Testis (tissue), 2 donors: ENCODE measurements at regions not wholly inside any gene's neighbourhood (a gene's known extent, or its start where the extent isn't known, plus 50 kb on each side); places are given as distances from the start of the nearest gene placed in this dataset.

Source experiments
- DNase-seq: peaks from one replicate; pipeline ENCODE4 v3.0.0-alpha.2; 2019
- H3K27ac ChIP-seq, 2 donors: fragments of 200-600 bp; sonication (generic); one replicate each; pipeline ENCODE4 v1.5.1; 2019
- H3K27me3 ChIP-seq: fragments of 200-600 bp; sonication (generic); one replicate; pipeline ENCODE4 v1.5.1; 2019
- H3K36me3 ChIP-seq: fragments of 200-600 bp; sonication (generic); one replicate; pipeline ENCODE4 v1.5.1; 2017; ENCODE audit warnings: low read depth; ENCODE audit errors: missing control alignments
- H3K4me1 ChIP-seq: fragments of 200-600 bp; sonication (generic); one replicate; pipeline ENCODE4 v1.5.1; 2019
- H3K4me3 ChIP-seq, 2 donors: fragments of 200-600 bp; sonication (generic); one replicate each; pipeline ENCODE4 v1.5.1; 2017 to 2019
- H3K9me3 ChIP-seq: fragments of 200-600 bp; sonication (generic); one replicate; pipeline ENCODE4 v1.5.1; 2017
- POLR2A ChIP-seq: fragments of 450-650 bp; IDR thresholded peaks from one replicate; pipeline ENCODE4 v1.6.1; 2017; ENCODE audit warnings: antibody characterized with exemption, mild to moderate bottlenecking, moderate library complexity
- WGBS, 2 donors: methylation state at CpG; one replicate each; pipeline ENCODE4 v1.1.5; 2018; 5-methylcytosine and 5-hydroxymethylcytosine counted together
- intact Hi-C: fragments of 100-400 bp; cut with DNase I; formaldehyde crosslinking; loops from one replicate; pipeline ENCODE4 v1.15.1; 2023; ENCODE audit warnings: low total_unique reads
- TF ChIP-seq, protein P1 (sequence below), 3 experiments: fragments of 450-650 bp in 2 of 3; fragments of 200-600 bp in 1 of 3; sonication (generic) in 1 of 3; IDR thresholded peaks; one replicate each; pipeline ENCODE4 v1.5.1; 2016 to 2019; ENCODE audit warnings: antibody characterized with exemption in 3 of 3, mild to moderate bottlenecking in 2 of 3, moderate library complexity in 1 of 3

GRCh38 chr4:17203797-17204196 is 305.4 kb upstream of the LDB2 start:
- peaks cover 3% of the 10 kb centered on the region for H3K4me1 ChIP-seq
- WGBS, 2 donors: 44 to 50% methylated on average over 2 of the region's 2 CpGs
- H3K36me3 ChIP-seq: no peaks in the 10 kb centered on the region
- TF ChIP-seq, protein P1, sequence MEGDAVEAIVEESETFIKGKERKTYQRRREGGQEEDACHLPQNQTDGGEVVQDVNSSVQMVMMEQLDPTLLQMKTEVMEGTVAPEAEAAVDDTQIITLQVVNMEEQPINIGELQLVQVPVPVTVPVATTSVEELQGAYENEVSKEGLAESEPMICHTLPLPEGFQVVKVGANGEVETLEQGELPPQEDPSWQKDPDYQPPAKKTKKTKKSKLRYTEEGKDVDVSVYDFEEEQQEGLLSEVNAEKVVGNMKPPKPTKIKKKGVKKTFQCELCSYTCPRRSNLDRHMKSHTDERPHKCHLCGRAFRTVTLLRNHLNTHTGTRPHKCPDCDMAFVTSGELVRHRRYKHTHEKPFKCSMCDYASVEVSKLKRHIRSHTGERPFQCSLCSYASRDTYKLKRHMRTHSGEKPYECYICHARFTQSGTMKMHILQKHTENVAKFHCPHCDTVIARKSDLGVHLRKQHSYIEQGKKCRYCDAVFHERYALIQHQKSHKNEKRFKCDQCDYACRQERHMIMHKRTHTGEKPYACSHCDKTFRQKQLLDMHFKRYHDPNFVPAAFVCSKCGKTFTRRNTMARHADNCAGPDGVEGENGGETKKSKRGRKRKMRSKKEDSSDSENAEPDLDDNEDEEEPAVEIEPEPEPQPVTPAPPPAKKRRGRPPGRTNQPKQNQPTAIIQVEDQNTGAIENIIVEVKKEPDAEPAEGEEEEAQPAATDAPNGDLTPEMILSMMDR (IDR thresholded peaks at IDR 0.05): no peak
- no peak for TF ChIP-seq POLR2A
- H3K4me3 ChIP-seq: no peak overlapping the region
- intact Hi-C loops: no loop called here
- no peak overlapping the region for H3K27ac ChIP-seq
- H3K27me3 ChIP-seq: no peaks in the 10 kb centered on the region
- DNase-seq: no peak
- H3K9me3 ChIP-seq: no peaks in the 10 kb centered on the region

DNA sequence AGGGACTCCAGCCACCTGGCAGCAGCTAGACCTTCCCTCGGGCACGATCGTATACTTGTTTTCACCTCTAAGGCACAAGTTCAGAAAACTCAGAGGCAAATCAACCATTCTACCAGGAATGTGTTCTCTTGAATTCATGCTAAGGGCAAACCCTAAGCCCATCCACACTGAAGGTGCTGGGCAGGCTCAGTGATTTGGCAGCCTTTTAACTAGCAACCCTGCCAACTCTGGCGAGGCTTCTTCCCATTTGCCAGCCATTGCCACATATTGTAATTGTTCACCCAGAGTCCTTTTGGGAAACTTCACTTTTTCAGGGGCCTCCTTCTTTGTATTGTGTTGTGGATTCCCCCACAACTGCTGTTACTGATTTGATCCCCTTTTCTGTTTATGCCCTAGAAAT is 298.6 kb upstream of the LDB2 start:
- no peaks in the 10 kb centered on the region for H3K36me3 ChIP-seq
- H3K27ac ChIP-seq: no peak overlapping the region
- TF ChIP-seq, protein P1 (IDR thresholded peaks at IDR 0.05): no peak
- TF ChIP-seq POLR2A: no peak
- no peak for DNase-seq
- no peak overlapping the region for H3K4me3 ChIP-seq
- H3K9me3 ChIP-seq: no peaks in the 10 kb centered on the region
- no peaks in the 10 kb centered on the region for H3K27me3 ChIP-seq
- no peaks in the 10 kb centered on the region for H3K4me1 ChIP-seq
- intact Hi-C loops: no loop called here
- 75 to 98% methylated on average over 1 to 4 of the region's 4 CpGs for WGBS, 2 donors

DNA sequence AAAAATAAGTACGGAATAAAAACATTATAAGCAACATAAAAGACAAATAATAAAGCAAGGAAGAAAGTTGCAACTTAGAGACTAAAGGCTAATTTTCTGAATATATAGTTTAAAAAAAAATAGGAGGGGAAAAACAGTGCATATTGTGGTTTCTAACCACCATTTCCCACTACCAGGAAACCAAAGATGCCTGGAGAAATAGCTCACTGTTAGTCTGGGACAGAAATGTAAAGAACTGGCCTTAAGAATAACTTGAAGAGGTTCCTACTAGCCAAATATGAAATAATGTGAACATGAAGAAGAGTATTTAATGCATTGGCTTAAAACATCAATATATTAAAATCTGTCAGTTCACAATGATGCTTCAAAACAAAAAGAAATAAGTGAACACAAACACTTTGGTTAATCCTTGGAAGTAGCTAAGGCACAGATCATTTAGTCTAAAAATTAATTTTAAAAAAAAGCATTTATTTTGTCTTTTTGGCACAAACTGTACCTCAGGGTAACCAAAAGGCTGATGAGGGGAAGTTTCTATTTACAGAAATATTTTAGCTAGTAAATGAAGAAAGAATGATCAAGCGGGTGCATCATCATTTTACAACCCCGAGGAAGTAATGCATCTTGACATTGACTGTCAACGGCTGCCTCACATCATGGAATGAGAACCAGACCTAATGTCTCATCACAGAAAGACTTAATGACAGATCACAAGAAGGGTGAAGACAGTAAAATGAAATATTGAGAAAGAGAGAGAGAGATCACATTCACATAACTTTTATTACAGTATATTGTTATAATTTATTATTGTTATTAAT is 297.2 kb upstream of the LDB2 start:
- intact Hi-C loops: no loop called here
- no peak overlapping the region for H3K4me3 ChIP-seq
- no peaks in the 10 kb centered on the region for H3K9me3 ChIP-seq
- WGBS, 2 donors: 89% methylated on average over 4 of the region's 4 CpGs
- no peak overlapping the region for H3K27ac ChIP-seq
- DNase-seq: no peak
- no peaks in the 10 kb centered on the region for H3K36me3 ChIP-seq
- no peak for TF ChIP-seq POLR2A
- TF ChIP-seq, protein P1 (IDR thresholded peaks at IDR 0.05): no peak
- H3K4me1 ChIP-seq: no peaks in the 10 kb centered on the region
- no peaks in the 10 kb centered on the region for H3K27me3 ChIP-seq

- H3K9me3 ChIP-seq: no peaks in the 10 kb centered on the region
- no peaks in the 10 kb centered on the region for H3K36me3 ChIP-seq
- H3K4me1 ChIP-seq: no peaks in the 10 kb centered on the region
- H3K4me3 ChIP-seq: no peak overlapping the region
- WGBS, 2 donors: 66 to 95% methylated on average over 2 of the region's 2 CpGs
- no peak for DNase-seq
- no peak overlapping the region for H3K27ac ChIP-seq
- no peak for TF ChIP-seq POLR2A
- TF ChIP-seq, protein P1 (IDR thresholded peaks at IDR 0.05): no peak
- intact Hi-C loops: no loop called here
- no peaks in the 10 kb centered on the region for H3K27me3 ChIP-seq
Observed at GRCh38 chr4:17194586-17194985, 296.1 kb upstream of the LDB2 start.

DNA sequence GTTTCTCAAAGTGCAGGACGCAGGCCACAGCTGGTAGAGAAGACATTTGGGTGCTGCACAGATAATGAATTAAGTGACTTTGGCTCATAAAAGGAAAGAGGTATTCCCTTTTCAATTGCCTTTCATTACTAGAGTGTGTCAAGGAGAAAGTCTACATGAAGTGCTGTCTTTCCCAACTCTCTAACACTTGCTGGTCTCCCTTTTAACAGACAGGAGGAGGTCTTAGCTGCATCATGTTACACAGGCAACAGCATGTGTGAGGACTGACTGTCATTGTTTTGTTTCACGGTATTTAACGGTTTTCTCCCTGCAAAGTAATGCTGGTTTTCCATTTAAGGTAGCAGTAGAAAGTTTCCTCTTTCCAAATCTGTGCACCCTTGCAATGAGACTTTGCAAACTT is 291.3 kb upstream of the LDB2 start:
- Histone ChIP-seq H3K27ac (no peak overlapping the region), H3K27me3 (no peaks in the 10 kb centered on the region), H3K9me3 (no peaks in the 10 kb centered on the region), H3K4me1 (no peaks in the 10 kb centered on the region), H3K4me3 (no peak overlapping the region), H3K36me3 (no peaks in the 10 kb centered on the region)
- WGBS, 2 donors: 73 to 74% methylated on average over 3 of the region's 3 CpGs
- intact Hi-C loops: no loop called here
- no peak for TF ChIP-seq POLR2A
- TF ChIP-seq, protein P1 (IDR thresholded peaks at IDR 0.05): no peak
- no peak for DNase-seq
